ENCODE measurements at regions not wholly inside any gene's neighbourhood (a gene's known extent, or its start where the extent isn't known, plus 50 kb on each side); places are given as distances from the start of the nearest gene placed in this dataset.

DNA sequence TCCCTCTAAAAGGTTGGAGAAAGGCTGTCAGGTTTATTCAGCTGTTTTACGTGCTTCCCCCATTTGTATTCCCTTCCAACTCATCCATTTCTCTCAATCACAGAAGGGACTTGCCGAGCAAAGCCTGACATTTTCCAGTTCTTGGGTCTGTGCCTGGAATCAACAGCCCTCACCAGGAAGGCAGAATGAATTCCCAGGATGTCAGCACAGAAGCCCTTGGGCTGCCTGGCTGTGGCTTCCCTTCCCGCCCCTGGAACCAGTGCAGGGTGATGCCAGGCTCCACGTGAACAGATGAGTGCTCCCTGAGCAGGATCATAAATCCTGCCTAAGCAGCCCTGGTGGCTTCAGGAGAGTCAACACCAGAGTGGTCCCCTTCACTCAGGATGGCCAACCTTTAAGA lies 86.1 kb upstream of the CD83 start:
- DNase-seq (ENCODE audit: low read depth), result no peak
- TF ChIP-seq, protein P1, sequence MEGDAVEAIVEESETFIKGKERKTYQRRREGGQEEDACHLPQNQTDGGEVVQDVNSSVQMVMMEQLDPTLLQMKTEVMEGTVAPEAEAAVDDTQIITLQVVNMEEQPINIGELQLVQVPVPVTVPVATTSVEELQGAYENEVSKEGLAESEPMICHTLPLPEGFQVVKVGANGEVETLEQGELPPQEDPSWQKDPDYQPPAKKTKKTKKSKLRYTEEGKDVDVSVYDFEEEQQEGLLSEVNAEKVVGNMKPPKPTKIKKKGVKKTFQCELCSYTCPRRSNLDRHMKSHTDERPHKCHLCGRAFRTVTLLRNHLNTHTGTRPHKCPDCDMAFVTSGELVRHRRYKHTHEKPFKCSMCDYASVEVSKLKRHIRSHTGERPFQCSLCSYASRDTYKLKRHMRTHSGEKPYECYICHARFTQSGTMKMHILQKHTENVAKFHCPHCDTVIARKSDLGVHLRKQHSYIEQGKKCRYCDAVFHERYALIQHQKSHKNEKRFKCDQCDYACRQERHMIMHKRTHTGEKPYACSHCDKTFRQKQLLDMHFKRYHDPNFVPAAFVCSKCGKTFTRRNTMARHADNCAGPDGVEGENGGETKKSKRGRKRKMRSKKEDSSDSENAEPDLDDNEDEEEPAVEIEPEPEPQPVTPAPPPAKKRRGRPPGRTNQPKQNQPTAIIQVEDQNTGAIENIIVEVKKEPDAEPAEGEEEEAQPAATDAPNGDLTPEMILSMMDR (IDR thresholded peaks at IDR 0.05; ENCODE audit: insufficient read depth, low read length, poor library complexity, severe bottlenecking), result no peak
- H3K27me3 ChIP-seq (ENCODE audit: control insufficient read depth, insufficient read depth, low read length), result no peaks in the 10 kb centered on the region

DNA sequence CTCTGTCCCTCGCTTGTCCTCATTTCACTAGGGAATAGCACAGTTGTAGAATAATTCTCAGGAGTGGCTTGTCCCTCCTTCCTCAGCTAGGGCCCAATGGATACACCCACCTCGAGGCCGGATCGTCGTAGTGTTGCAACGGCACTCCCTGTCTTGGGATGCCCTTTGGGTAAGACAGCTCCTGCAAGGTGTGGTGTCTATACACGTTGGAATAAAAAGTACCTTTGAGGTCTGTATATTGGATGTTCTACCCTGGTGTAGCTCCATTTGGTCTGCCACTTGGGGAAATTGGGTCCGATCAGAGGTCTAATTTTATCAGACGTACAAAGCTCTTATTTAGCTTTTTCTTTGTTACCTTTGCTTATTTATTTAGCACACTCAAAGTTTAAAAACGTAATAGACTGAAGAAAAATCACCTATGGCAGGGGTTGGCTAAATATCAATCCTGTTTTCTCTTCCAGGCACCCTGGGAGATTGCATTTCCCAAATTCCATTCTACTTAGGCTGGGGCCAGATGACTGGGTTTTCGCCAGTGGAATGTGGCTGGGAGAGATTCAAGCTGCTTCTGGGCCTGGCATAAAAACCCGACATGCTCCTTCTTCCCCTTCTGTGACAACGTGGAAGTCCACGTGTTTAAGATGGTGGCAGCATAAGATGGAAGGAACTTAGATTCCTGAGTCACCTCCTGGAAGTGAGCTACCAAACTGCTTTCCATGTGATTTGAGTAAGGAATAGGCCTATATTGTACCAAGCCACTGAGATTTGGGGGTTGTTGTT lies 82.3 kb upstream of the CD83 start:
- DNase-seq (ENCODE audit: low read depth), result peak; percentile 68
- no peaks in the 10 kb centered on the region for H3K27me3 ChIP-seq (ENCODE audit: control insufficient read depth, insufficient read depth, low read length)
- TF ChIP-seq, protein P1 (IDR thresholded peaks at IDR 0.05; ENCODE audit: insufficient read depth, low read length, poor library complexity, severe bottlenecking), result no peak

More for the DNA sequence above, 86.1 kb upstream of the CD83 start:
- H3K4me3 ChIP-seq (ENCODE audit: low read depth, low read length), result no peak overlapping the region
- H3K36me3 ChIP-seq (ENCODE audit: control insufficient read depth, insufficient read depth, low read length), result no peaks in the 10 kb centered on the region

DNA sequence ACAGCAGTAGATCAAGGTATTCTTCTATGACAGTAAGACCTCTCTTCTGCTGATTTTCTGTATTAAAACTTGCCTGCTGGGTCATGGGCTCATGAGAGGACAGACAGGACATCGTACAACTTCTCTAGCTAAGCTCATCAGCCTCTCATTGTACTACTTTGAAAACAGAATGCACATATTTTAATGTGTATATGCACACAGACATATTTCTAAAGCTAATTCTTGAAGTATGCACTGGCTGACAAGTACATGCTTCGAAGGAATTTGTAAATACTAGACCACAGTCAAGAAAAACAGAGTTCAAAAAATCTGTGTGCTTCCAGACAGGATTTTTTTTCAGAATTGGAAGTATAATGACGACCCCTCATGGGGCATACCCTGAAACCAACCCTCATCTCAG lies 81.7 kb upstream of the CD83 start:
- Histone ChIP-seq H3K4me3 (ENCODE audit: low read depth, low read length) (no peak overlapping the region), H3K36me3 (ENCODE audit: control insufficient read depth, insufficient read depth, low read length) (no peaks in the 10 kb centered on the region), H3K27me3 (ENCODE audit: control insufficient read depth, insufficient read depth, low read length) (no peaks in the 10 kb centered on the region)
- TF ChIP-seq, protein P1 (IDR thresholded peaks at IDR 0.05; ENCODE audit: insufficient read depth, low read length, poor library complexity, severe bottlenecking), result no peak
- no peak for DNase-seq (ENCODE audit: low read depth)

More for the DNA sequence above, 82.3 kb upstream of the CD83 start:
- H3K4me3 ChIP-seq (ENCODE audit: low read depth, low read length), result no peak overlapping the region
- no peaks in the 10 kb centered on the region for H3K36me3 ChIP-seq (ENCODE audit: control insufficient read depth, insufficient read depth, low read length)

DNA sequence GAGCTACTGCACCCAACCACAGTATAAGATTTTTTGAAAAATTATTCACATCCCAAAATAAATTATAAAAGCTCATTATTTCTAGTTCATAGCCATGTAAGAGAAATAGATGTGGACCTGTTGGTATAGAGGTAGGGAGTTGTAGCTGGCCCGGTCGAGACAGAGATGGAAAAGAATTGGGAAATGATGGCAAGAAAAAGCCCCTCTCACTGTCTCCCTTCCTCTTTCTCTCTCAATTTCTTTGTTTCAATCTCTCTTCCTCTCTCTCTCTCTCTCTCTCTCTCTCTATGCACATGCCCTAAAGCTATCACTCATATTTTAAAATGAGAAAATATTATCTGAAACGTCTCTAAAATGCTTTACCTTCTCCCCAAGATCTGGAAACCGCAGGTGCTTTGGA lies 80.7 kb upstream of the CD83 start:
- TF ChIP-seq, protein P1 (IDR thresholded peaks at IDR 0.05; ENCODE audit: insufficient read depth, low read length, poor library complexity, severe bottlenecking), result no peak
- H3K4me3 ChIP-seq (ENCODE audit: low read depth, low read length), result no peak overlapping the region

DNA sequence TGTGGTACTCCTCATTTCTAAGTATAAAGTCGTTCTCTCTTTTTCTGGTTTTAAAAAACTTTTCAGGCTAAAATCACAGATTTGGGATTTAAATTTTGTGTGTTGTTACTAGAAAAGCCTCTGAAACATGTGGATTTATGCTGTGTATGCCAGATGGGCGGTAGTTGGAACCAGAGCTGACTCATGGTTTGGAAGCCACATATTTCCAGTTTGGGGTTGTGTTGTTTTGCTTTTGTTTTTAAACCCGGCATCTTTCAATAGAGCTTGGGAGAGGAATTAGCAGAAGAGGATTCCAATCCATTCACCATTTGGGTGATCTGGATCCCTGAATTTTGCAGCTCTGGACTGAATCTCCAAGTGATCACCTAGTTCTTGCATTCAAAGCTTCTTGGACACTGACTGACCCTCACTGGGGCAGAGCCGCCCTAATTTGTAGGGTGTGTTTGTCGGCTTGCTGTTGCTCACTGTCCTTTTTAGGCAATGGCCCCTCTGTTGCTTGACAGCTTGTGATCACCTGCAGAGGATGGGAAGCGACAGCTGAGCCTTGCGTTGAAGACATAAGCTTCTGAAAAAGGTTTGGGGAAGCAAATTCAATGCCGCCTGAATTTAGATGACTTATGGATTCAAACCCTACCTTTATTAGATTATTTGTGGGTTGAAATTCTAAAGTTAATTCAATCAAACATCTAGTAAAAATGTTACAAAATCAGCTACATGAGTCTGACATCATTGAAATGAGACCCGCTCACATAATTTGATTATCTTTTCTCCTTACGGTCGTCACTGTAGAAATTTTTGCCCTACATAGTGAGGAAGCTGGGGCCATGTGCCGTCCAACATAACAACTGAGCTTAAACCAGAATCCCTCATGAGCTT lies 79.9 kb upstream of the CD83 start:
- H3K4me3 ChIP-seq (ENCODE audit: low read depth, low read length), result no peak overlapping the region
- H3K27me3 ChIP-seq (ENCODE audit: control insufficient read depth, insufficient read depth, low read length), result no peaks in the 10 kb centered on the region
- TF ChIP-seq, protein P1 (IDR thresholded peaks at IDR 0.05; ENCODE audit: insufficient read depth, low read length, poor library complexity, severe bottlenecking), result no peak
- no peak for DNase-seq (ENCODE audit: low read depth)
- H3K36me3 ChIP-seq (ENCODE audit: control insufficient read depth, insufficient read depth, low read length), result no peaks in the 10 kb centered on the region

More for the DNA sequence above, 80.7 kb upstream of the CD83 start:
- H3K27me3 ChIP-seq (ENCODE audit: control insufficient read depth, insufficient read depth, low read length), result no peaks in the 10 kb centered on the region
- no peaks in the 10 kb centered on the region for H3K36me3 ChIP-seq (ENCODE audit: control insufficient read depth, insufficient read depth, low read length)
- DNase-seq (ENCODE audit: low read depth), result no peak
